ENCODE measurements at regions not wholly inside any gene's neighbourhood (a gene's known extent, or its start where the extent isn't known, plus 50 kb on each side); places are given as distances from the start of the nearest gene placed in this dataset.

- TF ChIP-seq, protein P1, sequence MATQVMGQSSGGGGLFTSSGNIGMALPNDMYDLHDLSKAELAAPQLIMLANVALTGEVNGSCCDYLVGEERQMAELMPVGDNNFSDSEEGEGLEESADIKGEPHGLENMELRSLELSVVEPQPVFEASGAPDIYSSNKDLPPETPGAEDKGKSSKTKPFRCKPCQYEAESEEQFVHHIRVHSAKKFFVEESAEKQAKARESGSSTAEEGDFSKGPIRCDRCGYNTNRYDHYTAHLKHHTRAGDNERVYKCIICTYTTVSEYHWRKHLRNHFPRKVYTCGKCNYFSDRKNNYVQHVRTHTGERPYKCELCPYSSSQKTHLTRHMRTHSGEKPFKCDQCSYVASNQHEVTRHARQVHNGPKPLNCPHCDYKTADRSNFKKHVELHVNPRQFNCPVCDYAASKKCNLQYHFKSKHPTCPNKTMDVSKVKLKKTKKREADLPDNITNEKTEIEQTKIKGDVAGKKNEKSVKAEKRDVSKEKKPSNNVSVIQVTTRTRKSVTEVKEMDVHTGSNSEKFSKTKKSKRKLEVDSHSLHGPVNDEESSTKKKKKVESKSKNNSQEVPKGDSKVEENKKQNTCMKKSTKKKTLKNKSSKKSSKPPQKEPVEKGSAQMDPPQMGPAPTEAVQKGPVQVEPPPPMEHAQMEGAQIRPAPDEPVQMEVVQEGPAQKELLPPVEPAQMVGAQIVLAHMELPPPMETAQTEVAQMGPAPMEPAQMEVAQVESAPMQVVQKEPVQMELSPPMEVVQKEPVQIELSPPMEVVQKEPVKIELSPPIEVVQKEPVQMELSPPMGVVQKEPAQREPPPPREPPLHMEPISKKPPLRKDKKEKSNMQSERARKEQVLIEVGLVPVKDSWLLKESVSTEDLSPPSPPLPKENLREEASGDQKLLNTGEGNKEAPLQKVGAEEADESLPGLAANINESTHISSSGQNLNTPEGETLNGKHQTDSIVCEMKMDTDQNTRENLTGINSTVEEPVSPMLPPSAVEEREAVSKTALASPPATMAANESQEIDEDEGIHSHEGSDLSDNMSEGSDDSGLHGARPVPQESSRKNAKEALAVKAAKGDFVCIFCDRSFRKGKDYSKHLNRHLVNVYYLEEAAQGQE (IDR thresholded peaks at IDR 0.05; ENCODE audit: unreplicated experiment), result no peak
- TF ChIP-seq CTCF (conservative IDR thresholded peaks at IDR 0.05; ENCODE audit: low read depth in 2 of 2), result no peak
- TF ChIP-seq POLR2AphosphoS5 (IDR thresholded peaks at IDR 0.05; ENCODE audit: low read depth), result no peak
- TF ChIP-seq EZH2phosphoT487 (IDR thresholded peaks at IDR 0.05; ENCODE audit: unreplicated experiment), result no peak
- no peak for TF ChIP-seq EZH2 (IDR thresholded peaks at IDR 0.05; ENCODE audit: low read depth, unreplicated experiment)
- no peak for TF ChIP-seq ZNF331 (CRISPR knock-in tag; IDR thresholded peaks at IDR 0.05; ENCODE audit: low read depth)
- TF ChIP-seq CREB1 (CRISPR knock-in tag; IDR thresholded peaks at IDR 0.05; ENCODE audit: low read depth), result no peak
- TF ChIP-seq JUNB (IDR thresholded peaks at IDR 0.05; ENCODE audit: unreplicated experiment), result no peak
- TF ChIP-seq ZNF462 (CRISPR knock-in tag; IDR thresholded peaks at IDR 0.05), result no peak
These were observed 119.3 kb upstream of the SESTD1 start for GRCh38 chr2:179383975-179384374.

Measured in GM23338 (cell line).